ENCODE measurements at regions not wholly inside any gene's neighbourhood (a gene's known extent, or its start where the extent isn't known, plus 50 kb on each side); places are given as distances from the start of the nearest gene placed in this dataset.

GRCh38 chr12:70044167-70044566 lies 199.1 kb upstream of the CNOT2 start:
- TF ChIP-seq POLR2AphosphoS5 (IDR thresholded peaks at IDR 0.05; ENCODE audit: low read depth): no peak
- TF ChIP-seq EZH2 (IDR thresholded peaks at IDR 0.05; ENCODE audit: low read depth, unreplicated experiment): no peak
- TF ChIP-seq CTCF (conservative IDR thresholded peaks at IDR 0.05; ENCODE audit: low read depth in 2 of 2): no peak
- no peak for TF ChIP-seq STAT1 (IDR thresholded peaks at IDR 0.05; ENCODE audit: unreplicated experiment)
- no peak for TF ChIP-seq NANOG (IDR thresholded peaks at IDR 0.05; ENCODE audit: borderline replicate concordance)
- TF ChIP-seq EZH2phosphoT487 (IDR thresholded peaks at IDR 0.05; ENCODE audit: unreplicated experiment): no peak
- TF ChIP-seq REST (IDR thresholded peaks at IDR 0.05; ENCODE audit: unreplicated experiment): no peak
- no peak for TF ChIP-seq JUNB (IDR thresholded peaks at IDR 0.05; ENCODE audit: unreplicated experiment)
- TF ChIP-seq ETS1 (IDR thresholded peaks at IDR 0.05): no peak
